ENCODE measurements at regions not wholly inside any gene's neighbourhood (a gene's known extent, or its start where the extent isn't known, plus 50 kb on each side); places are given as distances from the start of the nearest gene placed in this dataset.

DNA sequence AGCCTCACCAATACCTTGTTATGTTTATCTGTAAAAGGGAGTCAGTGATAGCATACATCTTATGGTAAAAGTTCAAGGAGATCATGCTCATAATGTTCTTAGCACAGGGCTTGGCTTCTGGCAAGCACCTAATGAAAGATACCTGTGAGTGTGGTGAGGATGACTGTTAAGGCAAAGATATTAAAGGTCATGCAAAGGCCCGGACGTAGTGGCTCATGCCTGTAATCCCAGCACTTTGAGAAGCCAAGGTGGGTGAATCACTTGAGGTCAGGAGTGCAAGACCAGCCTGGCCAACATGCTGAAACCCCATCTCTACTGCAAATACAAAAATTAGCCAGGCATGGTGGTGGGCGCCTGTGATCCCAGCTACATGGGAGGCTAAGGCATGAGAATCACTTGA lies 425.9 kb upstream of the TBX3 start:
- DNase-seq (ENCODE audit: unreplicated experiment), result no peak
- H3K27me3 Mint-ChIP-seq (ENCODE audit: insufficient read depth, unreplicated experiment), result no peaks in the 10 kb centered on the region
- no peak overlapping the region for H3K27ac Mint-ChIP-seq (ENCODE audit: low read depth, unreplicated experiment)
- ChIA-PET CTCF (interaction anchor here (0.5 to 0.7 kb wide), 2 partner anchors 109 to 391 kb away, joined by 3 read pairs; no protein-coding TSS in a partner anchor), POLR2A (interaction anchor here (0.6 kb wide), 1 partner anchor 31 kb away, joined by 3 read pairs; no protein-coding TSS in a partner anchor)
- H3K4me1 Mint-ChIP-seq (ENCODE audit: insufficient read depth, unreplicated experiment), result no peaks in the 10 kb centered on the region
- no peaks in the 10 kb centered on the region for H3K9me3 Mint-ChIP-seq (ENCODE audit: unreplicated experiment)
- BruUV-seq (replicated peaks), result no TSS peak
- intact Hi-C loops (cut with micrococcal nuclease), result no loop called here
- no peak for TF ChIP-seq CTCF (IDR thresholded peaks at IDR 0.05; ENCODE audit: unreplicated experiment)
- H3K36me3 Mint-ChIP-seq (ENCODE audit: insufficient read depth, unreplicated experiment), result no peaks in the 10 kb centered on the region
- no peak overlapping the region for H3K4me3 Mint-ChIP-seq (ENCODE audit: unreplicated experiment)

- H3K27ac Mint-ChIP-seq (ENCODE audit: low read depth, unreplicated experiment), result no peak overlapping the region
- H3K36me3 Mint-ChIP-seq (ENCODE audit: insufficient read depth, unreplicated experiment), result no peaks in the 10 kb centered on the region
- no peak for DNase-seq (ENCODE audit: unreplicated experiment)
- no peak for TF ChIP-seq CTCF (IDR thresholded peaks at IDR 0.05; ENCODE audit: unreplicated experiment)
- ChIA-PET POLR2A (interaction anchor here (1.2 kb wide), 1 partner anchor 15 kb away, joined by 3 read pairs; no protein-coding TSS in a partner anchor), CTCF (interaction anchor here (0.6 to 0.9 kb wide), 2 partner anchors 15 to 37 kb away, joined by 3 to 6 read pairs; no protein-coding TSS in a partner anchor)
- no peaks in the 10 kb centered on the region for H3K27me3 Mint-ChIP-seq (ENCODE audit: insufficient read depth, unreplicated experiment)
- intact Hi-C loops (cut with micrococcal nuclease), result no loop called here
- no peaks in the 10 kb centered on the region for H3K9me3 Mint-ChIP-seq (ENCODE audit: unreplicated experiment)
- H3K4me1 Mint-ChIP-seq (ENCODE audit: insufficient read depth, unreplicated experiment), result no peaks in the 10 kb centered on the region
- no peak overlapping the region for H3K4me3 Mint-ChIP-seq (ENCODE audit: unreplicated experiment)
- BruUV-seq (replicated peaks), result no TSS peak
Observed at GRCh38 chr12:115108129-115109100, 424.4 kb upstream of the TBX3 start.

DNA sequence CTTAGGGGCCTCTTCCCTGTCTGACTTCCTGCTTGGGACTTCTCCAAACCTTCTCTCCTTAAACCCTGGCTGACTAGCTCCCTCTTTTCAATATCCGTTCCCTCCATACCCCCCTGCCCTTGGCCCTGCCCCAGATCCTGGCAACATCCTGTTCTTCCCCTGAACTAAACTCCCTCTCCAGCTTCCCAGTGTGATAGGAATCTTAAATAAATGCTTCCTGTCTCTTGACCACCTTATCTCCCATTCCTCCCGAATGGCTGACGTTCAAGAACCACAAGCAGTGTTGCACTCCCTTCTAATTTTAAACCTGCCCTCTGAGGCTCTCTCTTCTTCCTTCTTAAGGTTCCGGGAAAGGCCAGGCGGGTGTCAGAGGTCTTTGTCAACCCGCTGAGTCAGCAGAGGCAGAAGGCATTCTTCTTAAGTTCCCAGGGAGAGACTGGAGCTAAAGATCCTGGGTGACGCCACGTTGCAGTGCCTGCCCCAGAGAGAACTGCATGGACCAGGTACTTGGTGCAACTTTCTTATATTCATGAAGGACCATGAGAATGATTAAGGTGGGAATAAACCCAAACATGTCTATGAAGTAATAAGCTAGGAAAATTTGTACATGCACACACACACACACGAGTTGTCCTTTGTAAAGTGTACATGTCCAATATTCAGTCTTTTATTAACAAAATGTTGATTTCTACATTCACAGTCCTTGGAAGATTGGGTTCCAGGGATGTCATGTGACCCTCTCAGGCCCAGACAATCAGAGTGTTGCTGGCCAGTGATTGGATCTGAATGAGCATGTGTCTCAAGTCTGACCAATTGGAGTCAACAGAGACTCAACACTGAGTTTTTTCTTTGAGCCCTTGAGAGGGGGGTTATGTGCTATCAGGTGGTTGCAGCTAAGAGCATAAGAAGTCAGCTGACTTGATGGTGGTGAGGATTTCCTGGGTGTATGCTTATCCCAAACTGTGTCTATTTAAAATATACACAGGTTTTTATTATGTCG lies 420.2 kb upstream of the TBX3 start:
- ChIA-PET POLR2A (no interaction called here), CTCF (interaction anchor here (0.5 to 1.1 kb wide), 2 partner anchors 21 to 244 kb away, joined by 3 to 4 read pairs; no protein-coding TSS in a partner anchor)
- Mint-ChIP-seq H3K4me1 (ENCODE audit: insufficient read depth, unreplicated experiment) (no peaks in the 10 kb centered on the region), H3K9me3 (ENCODE audit: unreplicated experiment) (peaks cover 7% of the 10 kb centered on the region), H3K27me3 (ENCODE audit: insufficient read depth, unreplicated experiment) (no peaks in the 10 kb centered on the region), H3K4me3 (ENCODE audit: unreplicated experiment) (no peak overlapping the region), H3K27ac (ENCODE audit: low read depth, unreplicated experiment) (no peak overlapping the region), H3K36me3 (ENCODE audit: insufficient read depth, unreplicated experiment) (no peaks in the 10 kb centered on the region)
- no peak for TF ChIP-seq CTCF (IDR thresholded peaks at IDR 0.05; ENCODE audit: unreplicated experiment)
- intact Hi-C loops (cut with micrococcal nuclease), result no loop called here
- no peak for DNase-seq (ENCODE audit: unreplicated experiment)
- BruUV-seq (replicated peaks), result no TSS peak
